H9 (cell line): ENCODE measurements at regions not wholly inside any gene's neighbourhood (a gene's known extent, or its start where the extent isn't known, plus 50 kb on each side); places are given as distances from the start of the nearest gene placed in this dataset.

Experiments
- DNase-seq: peaks from one replicate; pipeline ENCODE4 v3.0.0-alpha.2; 2017
- H2AFZ ChIP-seq: one replicate; pipeline ENCODE4 v1.6.1; 2013; ENCODE audit warnings: mild to moderate bottlenecking, low read length, control low read depth, moderate library complexity
- H2AK5ac ChIP-seq: 2 replicates; pipeline ENCODE4 v1.6.1; 2013; ENCODE audit warnings: low read length, control low read depth, mixed read lengths; ENCODE audit not compliant: insufficient read length
- H2BK120ac ChIP-seq: one replicate; pipeline ENCODE4 v1.6.1; 2013; ENCODE audit warnings: low read depth, mild to moderate bottlenecking, low read length, control low read depth, inconsistent platforms; ENCODE audit not compliant: poor library complexity, severe bottlenecking
- H2BK12ac ChIP-seq: 2 replicates; pipeline ENCODE4 v1.6.1; 2013; ENCODE audit warnings: low read length, control low read depth, mixed read lengths, low read depth; ENCODE audit not compliant: insufficient read length
- H2BK15ac ChIP-seq: 2 replicates; pipeline ENCODE4 v1.6.1; 2013; ENCODE audit warnings: low read depth, low read length, control low read depth
- H2BK20ac ChIP-seq: one replicate; pipeline ENCODE4 v1.6.1; 2013; ENCODE audit warnings: low read depth, mild to moderate bottlenecking, low read length, control low read depth, inconsistent platforms; ENCODE audit not compliant: poor library complexity, severe bottlenecking
- H2BK5ac ChIP-seq: 2 replicates; pipeline ENCODE4 v1.6.1; 2013; ENCODE audit warnings: low read length, control low read depth, mixed read lengths; ENCODE audit not compliant: insufficient read length
- H3K14ac ChIP-seq: 2 replicates; pipeline ENCODE4 v1.6.1; 2013; ENCODE audit warnings: low read length, control low read depth; ENCODE audit not compliant: insufficient read depth
- H3K18ac ChIP-seq: 2 replicates; pipeline ENCODE4 v1.6.1; 2013; ENCODE audit warnings: low read depth, mild to moderate bottlenecking, mixed read lengths, low read length, control low read depth; ENCODE audit not compliant: insufficient read length
- H3K23ac ChIP-seq: 2 replicates; pipeline ENCODE4 v1.6.1; 2013; ENCODE audit warnings: low read length, control low read depth, mixed read lengths, low read depth; ENCODE audit not compliant: insufficient read length
- H3K23me2 ChIP-seq: 2 replicates; pipeline ENCODE4 v1.6.1; 2013; ENCODE audit warnings: low read depth, mild to moderate bottlenecking, mixed read lengths, low read length, control low read depth; ENCODE audit not compliant: insufficient read length, poor library complexity, severe bottlenecking
- H3K27ac ChIP-seq: 2 replicates; pipeline ENCODE4 v1.5.1; 2013; ENCODE audit warnings: low read length, control low read depth, mixed read lengths, low read depth; ENCODE audit not compliant: insufficient read length
- H3K27me3 ChIP-seq: 2 replicates; pipeline ENCODE4 v1.6.1; 2013; ENCODE audit warnings: low read length, control low read depth, inconsistent platforms; ENCODE audit not compliant: insufficient read depth
- H3K4ac ChIP-seq: 2 replicates; pipeline ENCODE4 v1.6.1; 2013; ENCODE audit warnings: low read depth, mild to moderate bottlenecking, control low read depth, inconsistent platforms, low read length, moderate library complexity
- H3K4me1 ChIP-seq: 2 replicates; pipeline ENCODE4 v1.6.1; 2013; ENCODE audit warnings: low read length, control low read depth, inconsistent platforms; ENCODE audit not compliant: insufficient read depth
- H3K4me2 ChIP-seq: 2 replicates; pipeline ENCODE4 v1.6.1; 2013; ENCODE audit warnings: low read length, control low read depth, mixed read lengths; ENCODE audit not compliant: insufficient read length, insufficient read depth
- H3K56ac ChIP-seq: 2 replicates; pipeline ENCODE4 v1.6.1; 2013; ENCODE audit warnings: low read depth, mild to moderate bottlenecking, mixed read lengths, low read length, control low read depth; ENCODE audit not compliant: insufficient read length
- H3K79me1 ChIP-seq: 2 replicates; pipeline ENCODE4 v1.6.1; 2013; ENCODE audit warnings: low read depth, mild to moderate bottlenecking, moderate library complexity, low read length, control low read depth, inconsistent platforms; ENCODE audit not compliant: insufficient read depth, poor library complexity, severe bottlenecking
- H3K79me2 ChIP-seq: 2 replicates; pipeline ENCODE4 v1.6.1; 2013; ENCODE audit warnings: low read length, control low read depth, inconsistent platforms; ENCODE audit not compliant: insufficient read depth
- H3K9ac ChIP-seq: 2 replicates; pipeline ENCODE4 v1.6.1; 2013; ENCODE audit warnings: low read length, control low read depth, mixed read lengths; ENCODE audit not compliant: insufficient read length; ENCODE audit errors: extremely low read depth
- H3K9me3 ChIP-seq: one replicate; pipeline ENCODE4 v1.6.1; 2013; ENCODE audit warnings: low read depth, low read length, inconsistent platforms; ENCODE audit not compliant: control insufficient read depth
- H3T11ph ChIP-seq: one replicate; pipeline ENCODE4 v1.6.1; 2013; ENCODE audit warnings: mild to moderate bottlenecking, low read length, control low read depth, inconsistent platforms
- H4K20me1 ChIP-seq: one replicate; pipeline ENCODE4 v1.6.1; 2013; ENCODE audit not compliant: control insufficient read depth, insufficient read length, insufficient read depth
- H4K5ac ChIP-seq: 2 replicates; pipeline ENCODE4 v1.6.1; 2013; ENCODE audit warnings: low read depth, mild to moderate bottlenecking, mixed read lengths, low read length, control low read depth; ENCODE audit not compliant: insufficient read length
- H4K8ac ChIP-seq: replicated peaks from 2 replicates; pipeline ENCODE4 v1.6.1; 2013; ENCODE audit warnings: low read length, control low read depth, mixed read lengths, low read depth; ENCODE audit not compliant: insufficient read length
- H4K91ac ChIP-seq: 2 replicates; pipeline ENCODE4 v1.6.1; 2013; ENCODE audit warnings: low read depth, mild to moderate bottlenecking, moderate library complexity, mixed read lengths, low read length, control low read depth; ENCODE audit not compliant: insufficient read length
- H3K27ac Mint-ChIP-seq, 3 experiments: 2 replicates in 2 of 3; 3 replicates in 1 of 3; pipeline ENCODE4 v1.8.0; 2020 to 2021; ENCODE audit warnings: mixed read lengths in 3 of 3, mild to moderate bottlenecking in 1 of 3, moderate library complexity in 1 of 3
- H3K27me3 Mint-ChIP-seq: 2 replicates; pipeline ENCODE4 v1.8.0; 2021; ENCODE audit warnings: low read depth, mild to moderate bottlenecking, moderate library complexity, mixed read lengths
- H3K36me3 Mint-ChIP-seq, 3 experiments: 2 replicates in 2 of 3; 3 replicates in 1 of 3; pipeline ENCODE4 v1.8.0; 2020 to 2021; ENCODE audit warnings: low read depth in 3 of 3, mixed read lengths in 3 of 3; ENCODE audit not compliant: insufficient read depth in 1 of 3
- H3K4me1 Mint-ChIP-seq, 2 experiments: 2 replicates each; pipeline ENCODE4 v1.8.0; 2020; ENCODE audit warnings: mixed read lengths in 2 of 2
- H3K4me3 Mint-ChIP-seq, 2 experiments: 2 replicates in 1 of 2; 3 replicates in 1 of 2; pipeline ENCODE4 v1.8.0; 2020 to 2021; ENCODE audit warnings: mild to moderate bottlenecking in 2 of 2, mixed read lengths in 2 of 2, moderate library complexity in 1 of 2
- H3K9me3 Mint-ChIP-seq, 2 experiments: 2 replicates in 1 of 2; 3 replicates in 1 of 2; pipeline ENCODE4 v1.8.0; 2020; ENCODE audit warnings: mild to moderate bottlenecking in 2 of 2, mixed read lengths in 2 of 2, moderate library complexity in 1 of 2
- CTCF ChIP-seq: fragments of 200-600 bp; sonication (generic); conservative IDR thresholded peaks from 3 replicates; pipeline ENCODE4 v1.8.0; 2021; ENCODE audit warnings: antibody characterized with exemption, mild to moderate bottlenecking
- WGBS: extraction: QIAGEN DNeasy Blood & Tissue Kit; methylation state at CpG from one replicate; pipeline ENCODE4 v1.1.7; 2013; ENCODE audit warnings: missing lambda C conversion rate, low lambda C conversion rate, mixed read lengths; ENCODE audit not compliant: insufficient read length; ENCODE audit errors: extremely low coverage; 5-methylcytosine and 5-hydroxymethylcytosine counted together

GRCh38 chr9:79384091-79384490, 187.7 kb upstream of the TLE4 start:
- Histone ChIP-seq H4K91ac (no peak overlapping the region), H3K4me1 (peaks cover 4% of the 10 kb centered on the region; the same call in 1 of the 2 replicates), H3T11ph (no peak overlapping the region), H3K9me3 (no peaks in the 10 kb centered on the region), H3K9ac (no peak overlapping the region), H3K14ac (no peak overlapping the region), H3K18ac (no peak overlapping the region), H2BK15ac (no peak overlapping the region), H2BK12ac (no peak overlapping the region), H3K56ac (no peak overlapping the region), H3K27me3 (no peaks in the 10 kb centered on the region), H2BK5ac (no peak overlapping the region), H3K27ac (no peak overlapping the region), H2AFZ (no peak overlapping the region), H2AK5ac (no peak overlapping the region), H4K8ac (no peak overlapping the region), H3K23me2 (no peaks in the 10 kb centered on the region), H3K79me1 (no peaks in the 10 kb centered on the region), H4K20me1 (no peaks in the 10 kb centered on the region), H4K5ac (no peak overlapping the region), H3K23ac (no peak overlapping the region), H3K4ac (no peak overlapping the region), H3K4me2 (no peak overlapping the region), H2BK20ac (no peak overlapping the region), H3K79me2 (no peaks in the 10 kb centered on the region), H2BK120ac (no peak overlapping the region)
- no peak for TF ChIP-seq CTCF
- Mint-ChIP-seq H3K27me3 (no peaks in the 10 kb centered on the region), H3K27ac (no peak overlapping the region), H3K4me3 (no peak overlapping the region), H3K4me1 (peaks cover 18 to 19% of the 10 kb centered on the region in 2 experiments), H3K36me3 (peaks cover 1 to 9% (median 2%) of the 10 kb centered on the region in 3 experiments; a peak in 6 of 7 replicates), H3K9me3 (peaks cover 3 to 7% of the 10 kb centered on the region in 2 experiments)
- no peak for DNase-seq
- WGBS: no CpG with 5 or more reads among the region's 5 CpGs
